AG08396 (cell line): ENCODE measurements at regions not wholly inside any gene's neighbourhood (a gene's known extent, or its start where the extent isn't known, plus 50 kb on each side); places are given as distances from the start of the nearest gene placed in this dataset.

Experiments
- DNase-seq: peaks from one replicate; pipeline ENCODE4 v3.0.0; 2012; ENCODE audit warnings: low spot score, mixed read lengths

DNA sequence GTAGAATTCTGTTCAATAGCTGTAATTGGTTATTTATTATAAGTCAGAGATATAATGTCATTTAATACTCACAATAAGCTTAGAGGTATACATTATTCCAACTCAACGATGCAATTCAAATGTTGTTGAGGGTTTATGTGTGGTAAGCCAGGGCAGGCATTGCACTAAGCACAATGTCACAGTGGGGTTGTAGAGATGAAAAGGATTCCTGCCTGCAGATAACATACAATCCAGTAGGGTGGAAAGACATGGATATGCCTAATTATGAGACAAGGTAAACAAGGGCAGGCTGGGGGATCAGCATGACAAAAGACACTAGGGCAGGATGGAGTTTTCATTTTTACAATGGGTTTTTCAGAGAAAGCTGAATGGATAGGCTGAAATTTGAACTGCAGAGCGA is 98.7 kb upstream of the PALM2AKAP2 start:
- no peak for DNase-seq

DNA sequence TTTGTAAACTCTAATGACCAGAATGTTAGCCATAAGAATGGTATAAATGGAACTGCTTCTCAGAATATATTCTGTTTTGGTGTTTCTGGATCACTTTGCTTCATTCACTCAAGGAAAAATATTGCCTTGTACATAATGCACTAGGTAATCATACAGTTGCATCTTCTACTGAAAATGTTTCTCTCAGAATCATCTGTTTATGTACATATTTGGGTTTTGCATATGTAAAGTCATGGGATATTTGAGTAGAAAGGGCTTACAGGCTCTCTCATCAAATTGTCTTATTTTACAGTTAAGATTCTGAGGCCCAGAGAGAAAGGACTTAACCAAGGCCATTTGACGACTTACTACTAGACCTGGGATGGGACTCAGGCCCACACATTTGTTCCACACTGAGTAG is 97.8 kb upstream of the PALM2AKAP2 start:
- DNase-seq: no peak

DNA sequence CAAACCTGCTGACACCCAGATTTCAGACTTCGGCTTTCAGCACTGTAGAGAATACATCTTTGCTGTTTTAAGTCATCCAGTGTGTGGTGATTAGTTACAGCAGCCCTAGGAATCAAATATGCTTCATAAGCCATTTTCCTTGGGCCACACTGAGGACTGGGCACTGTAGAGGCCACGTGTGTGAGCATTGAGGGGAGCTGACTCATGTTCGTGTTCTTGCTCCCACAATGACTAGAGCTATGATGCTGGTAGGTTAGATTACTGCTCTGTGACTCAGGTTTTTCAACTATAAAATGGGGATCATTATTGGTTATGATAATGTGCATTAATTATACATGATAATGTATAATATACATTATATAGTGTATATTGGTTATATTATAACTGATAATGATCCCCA is 96.5 kb upstream of the PALM2AKAP2 start:
- DNase-seq: peak; percentile 12

DNA sequence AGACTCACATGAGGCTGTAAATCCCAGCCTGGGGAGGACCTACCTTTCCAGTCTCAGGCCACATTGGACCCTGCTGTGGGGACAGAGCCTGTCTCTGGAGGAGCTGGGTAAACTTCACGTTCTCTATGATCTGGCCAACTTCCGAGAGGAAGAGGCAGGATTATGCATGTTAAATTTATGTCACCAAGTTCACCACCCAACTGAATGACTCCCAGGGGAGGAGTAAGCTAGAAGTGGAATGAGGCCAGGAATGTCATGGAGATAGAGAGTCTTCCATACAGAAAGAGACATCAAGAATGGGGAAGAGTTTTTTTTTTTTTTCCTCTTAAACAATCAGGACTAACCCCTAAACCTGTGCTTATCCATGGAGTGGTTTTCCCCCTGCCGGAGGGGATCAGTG is 90.3 kb upstream of the PALM2AKAP2 start:
- no peak for DNase-seq

DNA sequence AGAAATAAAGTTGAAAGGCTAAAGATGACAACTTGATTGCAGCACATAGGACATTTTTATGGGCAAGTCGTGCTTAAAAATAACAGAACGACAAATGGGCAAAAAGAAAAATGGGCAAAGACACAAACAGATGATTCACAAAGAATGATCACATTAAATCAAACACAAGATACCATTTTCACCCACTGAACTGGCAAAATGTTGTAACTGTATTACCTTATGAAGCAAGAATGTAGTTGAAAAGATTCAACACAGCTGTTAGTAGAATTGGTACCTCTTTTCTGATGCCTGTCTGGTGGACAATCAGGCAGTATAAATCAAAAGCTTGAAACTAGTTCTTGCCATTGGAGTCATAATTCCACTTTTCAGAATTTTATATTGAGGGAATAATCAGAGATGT is 81.0 kb upstream of the PALM2AKAP2 start:
- DNase-seq: no peak

DNA sequence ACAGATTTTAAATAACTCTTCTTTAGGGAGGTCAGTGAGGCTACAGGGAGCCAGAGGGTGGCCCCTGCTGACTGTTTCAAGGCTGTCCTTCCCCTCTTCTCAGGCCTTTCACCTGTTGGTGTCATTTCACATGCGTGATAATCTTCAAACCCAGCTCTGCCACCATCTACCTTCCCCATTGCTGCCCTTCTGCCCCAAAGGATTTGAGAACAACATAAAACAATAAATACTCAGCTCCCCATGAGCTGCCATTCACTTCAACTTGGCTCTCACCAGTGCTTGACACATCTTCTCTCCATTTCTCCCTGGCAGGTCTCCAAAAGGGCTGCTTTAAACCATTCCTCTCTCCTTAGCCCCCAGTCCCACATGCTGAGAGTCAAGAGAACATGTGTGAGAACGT is 75.5 kb upstream of the PALM2AKAP2 start:
- no peak for DNase-seq

DNA sequence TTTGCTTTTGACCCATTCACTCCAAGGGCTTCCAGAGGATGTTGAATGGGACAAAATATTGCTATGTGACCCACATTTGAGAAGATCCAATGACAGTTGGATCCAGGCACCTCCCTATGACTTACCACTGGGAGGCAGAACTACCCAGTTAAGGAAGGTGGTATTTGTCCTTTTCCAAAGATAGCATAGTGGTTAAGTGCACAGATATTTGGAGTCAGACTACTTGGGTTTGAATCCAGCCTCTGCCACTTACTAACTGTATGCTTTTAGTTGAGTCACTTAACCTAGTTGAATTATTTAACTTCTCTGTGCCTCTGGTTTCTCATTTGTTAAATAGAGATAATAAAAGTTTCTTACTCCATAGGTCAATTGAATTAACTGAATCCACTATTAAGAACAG is 74.5 kb upstream of the PALM2AKAP2 start:
- DNase-seq: peak; percentile 13

DNA sequence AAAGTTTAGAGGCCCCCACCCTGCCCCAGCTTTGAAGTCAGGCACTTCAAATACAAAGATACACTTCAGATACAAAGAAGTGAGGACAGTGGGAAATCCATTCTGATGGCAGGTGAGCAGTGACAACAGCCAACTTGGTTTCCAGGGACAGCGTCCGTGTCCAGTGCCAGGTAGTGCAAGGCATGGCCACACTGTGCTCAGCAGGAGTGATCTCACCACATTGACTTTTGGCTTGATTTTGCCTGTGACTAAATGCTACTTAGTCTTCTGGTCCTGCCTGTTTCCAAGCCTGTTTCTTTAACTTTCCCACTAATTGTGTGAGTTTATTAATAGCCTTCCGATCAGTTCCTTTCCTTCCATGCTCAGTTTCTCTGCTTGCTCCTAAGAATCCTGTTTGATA is 72.6 kb upstream of the PALM2AKAP2 start:
- DNase-seq: no peak

DNA sequence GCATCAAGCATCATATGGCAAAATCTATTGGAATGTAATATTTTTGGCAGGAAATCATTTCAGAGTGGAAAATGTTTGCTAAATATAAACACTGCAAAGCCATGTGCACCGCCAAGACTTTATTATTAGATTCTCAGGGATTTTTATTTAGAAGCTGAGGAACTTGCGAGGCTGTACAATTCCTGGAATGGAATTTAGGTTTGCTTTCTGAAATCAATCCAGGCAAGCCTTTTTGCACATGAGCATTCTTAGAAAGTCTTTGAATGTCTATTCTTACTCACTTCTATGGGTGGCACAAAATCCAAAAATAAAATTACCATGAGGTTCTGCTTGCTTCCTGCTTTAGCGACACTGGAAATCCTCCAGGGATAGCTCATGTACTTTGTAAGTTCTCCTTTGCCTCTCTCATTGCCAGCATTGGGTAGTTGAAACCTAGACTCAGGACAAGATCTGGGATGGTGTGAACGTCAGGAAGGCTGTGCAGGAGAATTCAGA is 71.5 kb upstream of the PALM2AKAP2 start:
- no peak for DNase-seq

DNA sequence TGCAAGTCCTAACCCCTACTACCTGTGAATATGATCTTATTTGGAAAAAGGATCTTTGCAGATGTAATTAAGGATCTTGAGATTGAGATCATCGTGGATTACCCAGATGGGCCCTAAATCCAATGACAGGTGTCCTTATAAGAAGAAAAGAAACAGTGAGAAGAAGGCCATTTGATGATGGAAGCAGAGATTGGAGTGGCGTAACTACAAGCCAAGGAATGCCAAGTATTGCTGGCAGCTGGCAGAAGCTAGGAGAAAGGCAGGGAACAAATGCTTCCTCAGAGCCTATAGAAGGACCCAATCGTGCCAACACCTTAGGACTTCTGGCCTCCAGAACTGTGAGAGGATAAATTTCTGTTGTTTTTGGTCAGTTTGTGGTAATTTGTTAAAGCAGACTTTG is 70.1 kb upstream of the PALM2AKAP2 start:
- DNase-seq: no peak

DNA sequence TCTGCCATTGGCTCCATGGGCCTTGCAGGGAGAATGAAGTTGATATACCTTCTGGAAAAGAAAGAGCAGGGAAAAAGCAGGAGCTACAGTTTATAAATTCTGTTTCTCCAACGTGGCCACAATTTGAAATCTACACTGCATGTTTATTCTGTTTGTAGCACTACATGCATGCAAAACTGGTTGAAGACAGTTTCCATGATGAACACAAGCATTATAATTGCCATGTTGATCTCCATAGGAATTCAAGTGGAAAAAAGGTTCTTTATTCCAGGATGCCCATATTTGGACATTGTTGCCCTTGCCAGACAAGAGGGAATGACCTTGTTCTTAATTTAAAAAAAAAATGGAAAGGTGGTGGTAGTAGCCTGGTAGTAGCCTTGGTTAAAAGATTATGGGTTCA is 69.2 kb upstream of the PALM2AKAP2 start:
- no peak for DNase-seq

DNA sequence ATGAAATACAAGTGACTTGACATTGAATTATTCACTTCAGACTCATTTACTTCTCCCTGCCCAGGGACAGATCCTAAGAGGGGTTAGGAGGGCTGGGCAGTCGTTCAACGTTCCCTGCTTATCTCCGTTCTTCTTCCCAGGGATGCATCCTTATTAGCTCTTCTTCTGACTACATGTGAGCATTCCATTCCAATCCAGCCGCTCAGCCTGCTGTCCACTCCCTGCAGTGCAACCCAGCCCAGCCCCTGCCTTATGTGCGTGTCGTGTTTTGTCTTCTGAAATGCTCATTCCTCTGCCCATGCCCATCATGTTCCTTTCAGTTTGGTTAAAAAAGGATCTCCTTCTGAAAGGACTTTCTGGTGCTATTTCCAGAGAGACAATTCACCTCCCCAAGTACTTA is 64.7 kb upstream of the PALM2AKAP2 start:
- no peak for DNase-seq

DNA sequence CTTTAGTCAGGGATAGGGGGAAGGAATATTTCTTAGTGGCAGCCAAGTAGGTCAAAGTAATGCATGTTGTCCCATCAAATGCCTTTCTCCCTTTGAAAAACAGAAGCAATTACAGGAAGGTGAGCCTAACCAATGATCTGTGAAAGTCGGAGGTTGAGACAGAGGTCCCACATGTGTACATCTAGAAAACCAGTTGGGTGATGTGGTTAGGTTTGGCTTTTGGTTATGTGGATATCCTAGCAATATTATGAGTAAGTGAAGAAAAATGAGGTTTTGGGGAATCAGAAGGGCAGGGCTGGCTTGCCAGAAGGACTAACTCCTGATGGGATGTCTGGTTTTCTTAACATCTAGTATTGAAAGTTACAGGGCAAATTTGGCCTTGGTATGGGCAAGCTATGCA is 63.4 kb upstream of the PALM2AKAP2 start:
- no peak for DNase-seq

DNA sequence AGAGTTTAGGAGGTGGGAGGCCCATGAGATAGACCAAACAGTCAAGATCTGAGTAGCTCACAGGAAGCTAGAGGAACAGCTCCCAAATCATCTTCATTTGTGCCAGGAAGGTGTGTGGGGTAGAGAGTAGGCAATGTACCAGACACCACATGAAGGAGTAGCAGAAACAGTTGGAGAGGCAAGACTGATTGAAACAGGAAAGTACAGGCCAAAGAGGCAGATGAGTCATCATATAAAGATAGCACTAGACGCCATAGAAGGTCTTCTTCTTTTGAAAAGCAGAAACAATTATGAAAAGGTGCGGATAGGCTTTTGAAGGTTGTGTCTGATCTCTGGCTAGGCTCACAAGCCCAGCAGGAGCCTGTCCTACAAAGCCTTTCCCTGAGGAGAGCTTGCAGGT is 62.7 kb upstream of the PALM2AKAP2 start:
- no peak for DNase-seq

DNA sequence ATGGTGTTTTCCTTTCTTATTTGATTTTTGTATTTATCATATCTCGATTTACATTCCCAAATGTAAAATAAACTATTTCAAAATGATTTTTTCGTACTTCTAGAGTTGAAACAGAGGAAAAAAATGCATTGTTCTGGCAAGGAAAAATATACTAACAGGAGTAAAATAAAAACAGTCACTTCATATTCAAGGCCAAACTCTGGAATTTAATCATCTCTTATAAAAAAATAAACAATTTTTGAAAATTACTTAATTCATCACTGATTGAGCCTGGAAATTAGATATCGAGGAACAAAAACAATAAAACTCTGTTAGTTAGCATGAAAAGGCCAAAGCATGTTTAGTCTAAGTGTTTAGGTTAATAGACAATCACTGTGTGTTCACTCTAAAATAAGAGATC is 61.1 kb upstream of the PALM2AKAP2 start:
- no peak for DNase-seq

DNA sequence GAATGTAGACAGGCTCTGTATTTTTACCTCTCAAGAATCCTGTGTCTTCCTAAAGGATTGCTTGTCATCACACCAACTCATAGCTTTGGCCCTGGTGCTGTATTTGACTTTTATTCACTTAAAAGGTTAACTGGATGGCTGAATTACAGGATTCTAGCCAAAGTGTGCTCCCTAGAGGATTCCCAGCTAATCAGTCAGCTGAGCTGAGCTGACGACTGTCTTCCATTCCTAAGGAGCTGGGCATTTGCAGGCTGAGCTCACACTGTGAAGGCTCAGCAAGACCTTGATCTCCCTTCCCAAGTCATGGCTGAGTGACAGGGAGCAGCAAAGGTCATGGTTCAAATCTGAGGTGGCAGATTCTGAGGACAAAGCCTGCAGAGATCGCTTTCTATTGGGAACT is 59.0 kb upstream of the PALM2AKAP2 start:
- DNase-seq: no peak

DNA sequence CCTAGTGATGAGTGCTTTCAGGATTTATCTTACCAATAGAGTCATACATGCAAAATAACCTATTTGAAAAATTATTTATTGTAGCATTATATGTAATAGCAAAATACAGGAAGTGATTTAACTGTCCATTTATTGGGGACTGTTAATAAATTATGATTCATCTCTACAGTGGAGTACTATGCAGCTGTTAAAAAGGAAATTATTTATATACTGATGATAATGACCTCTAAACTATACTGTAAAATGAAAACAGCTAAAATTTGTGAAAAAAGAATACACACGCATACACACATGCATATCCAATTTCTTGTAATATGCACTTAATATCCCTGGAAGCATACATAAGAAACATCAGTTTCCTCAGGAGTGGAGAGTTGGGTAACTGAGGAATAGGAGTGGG is 58.0 kb upstream of the PALM2AKAP2 start:
- no peak for DNase-seq

DNA sequence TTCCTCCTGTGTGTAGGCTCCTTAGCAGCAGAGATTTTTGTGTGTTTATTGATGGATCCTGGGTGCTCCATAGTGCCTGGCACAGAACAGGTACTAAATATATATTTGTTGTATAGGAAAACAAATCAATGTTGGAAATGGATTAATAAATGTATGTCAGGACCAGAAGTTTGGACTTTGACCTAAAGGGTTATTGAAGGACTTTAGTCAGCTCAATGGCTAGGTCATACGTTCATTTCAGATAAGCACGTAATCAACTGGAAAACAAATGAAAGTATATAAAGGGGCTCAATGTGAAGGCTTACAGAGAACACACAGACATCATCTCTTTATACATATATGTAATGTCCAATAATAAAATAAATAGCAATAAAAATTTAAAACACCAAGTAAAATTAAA is 56.2 kb upstream of the PALM2AKAP2 start:
- DNase-seq: no peak

DNA sequence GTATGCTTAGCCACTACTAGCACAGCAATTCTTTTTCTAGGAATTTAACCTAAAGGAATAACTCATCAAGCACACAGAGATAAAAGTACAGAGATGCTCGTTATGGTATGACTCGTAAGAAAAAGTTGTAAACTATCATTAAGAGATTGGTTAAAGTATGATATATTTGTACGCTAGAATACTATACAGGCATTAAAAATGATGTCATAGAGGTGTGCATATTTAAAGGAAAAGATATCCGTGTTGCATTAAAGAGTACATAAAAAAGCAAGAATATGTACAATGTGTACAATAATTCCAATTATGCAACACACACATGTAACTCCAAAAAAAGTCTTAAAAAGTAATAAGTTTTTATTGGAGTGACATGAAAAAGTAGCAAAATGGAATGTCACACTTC is 54.5 kb upstream of the PALM2AKAP2 start:
- no peak for DNase-seq

DNA sequence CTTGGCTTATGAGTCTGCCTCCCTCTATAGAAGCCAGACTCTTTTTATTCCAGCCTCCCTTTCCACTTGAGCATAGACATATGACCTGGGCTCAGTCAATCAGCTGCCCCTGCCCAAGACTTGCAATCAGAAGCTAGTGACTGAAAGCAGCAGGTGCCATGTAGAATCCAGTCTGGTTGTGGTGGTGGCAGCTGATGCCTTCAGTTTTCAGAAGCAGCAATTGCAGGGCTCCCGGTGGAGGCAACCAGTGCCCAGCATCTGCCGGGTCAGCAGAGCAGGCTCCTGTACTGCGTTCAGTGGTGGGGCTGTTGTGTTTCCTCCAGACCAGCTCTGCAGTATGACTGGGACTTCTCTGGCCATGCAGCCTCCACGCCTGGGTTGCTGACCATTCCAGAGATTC is 53.9 kb upstream of the PALM2AKAP2 start:
- no peak for DNase-seq

DNA sequence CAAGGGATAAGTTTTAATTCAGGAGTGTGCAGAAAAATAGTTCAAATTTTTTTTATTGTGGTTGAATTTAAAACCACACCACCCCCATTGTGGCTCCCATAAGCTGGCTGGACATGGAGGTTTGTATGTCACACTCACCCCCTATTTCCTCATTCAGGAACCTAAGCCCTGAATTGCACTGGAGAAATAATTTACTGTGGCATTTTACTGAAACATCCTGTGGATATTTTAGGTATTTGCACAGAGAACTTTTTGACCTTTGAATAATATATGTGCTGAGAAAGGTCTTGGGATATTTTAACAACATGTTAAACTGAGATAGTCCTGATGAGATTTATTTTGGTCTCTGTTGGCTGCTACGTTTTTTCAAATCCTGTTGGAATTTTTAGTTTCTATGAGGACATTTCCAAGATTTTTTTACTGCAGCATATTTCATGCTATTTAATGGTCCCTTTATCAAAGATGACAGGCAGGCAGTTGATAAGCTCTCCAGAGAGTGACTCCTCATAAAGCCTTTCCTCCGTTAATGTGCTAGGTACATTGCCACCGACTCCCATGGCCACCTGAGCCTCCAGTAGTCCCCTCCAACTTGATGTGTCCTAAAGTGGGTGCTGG is 51.2 kb upstream of the PALM2AKAP2 start:
- no peak for DNase-seq

DNA sequence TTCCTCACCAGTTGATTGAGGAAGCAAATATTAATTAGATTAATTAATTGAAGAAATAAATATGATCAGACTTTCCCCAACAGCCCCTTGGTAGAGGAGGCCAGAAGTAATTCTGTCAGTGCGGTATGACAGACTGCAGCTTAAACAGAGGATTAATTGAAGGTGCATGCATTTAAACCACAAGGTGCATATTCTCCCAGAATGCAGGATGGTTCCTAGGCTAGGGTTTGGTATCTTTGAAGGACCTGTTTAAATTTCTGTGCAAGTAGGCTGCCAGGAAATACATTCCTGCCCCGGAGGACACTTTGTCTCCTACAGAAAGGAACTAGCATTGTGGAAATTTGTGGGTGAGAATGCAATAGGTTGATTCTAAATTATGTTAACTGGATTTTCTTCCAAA is 50.5 kb upstream of the PALM2AKAP2 start:
- DNase-seq: no peak
